Stimulated activated CD4-positive, alpha-beta T cell treated with anti-CD3 and anti-CD28 coated beads, Interleukin-4, amount 100 ng/mL, for 1 hour (primary cell): ENCODE measurements at regions not wholly inside any gene's neighbourhood (a gene's known extent, or its start where the extent isn't known, plus 50 kb on each side); places are given as distances from the start of the nearest gene placed in this dataset.
A peak's percentile ranks its signal among the peaks of the same experiment; 100 is the strongest.
"Not testable (repeated sequence)": the region's sequence is repeated elsewhere in the genome, so short reads cannot be mapped to it uniquely, and the experiment has no call there.

Experiments
- DNase-seq: peaks from one replicate; pipeline ENCODE4 v3.0.0-alpha.2; 2020

DNA sequence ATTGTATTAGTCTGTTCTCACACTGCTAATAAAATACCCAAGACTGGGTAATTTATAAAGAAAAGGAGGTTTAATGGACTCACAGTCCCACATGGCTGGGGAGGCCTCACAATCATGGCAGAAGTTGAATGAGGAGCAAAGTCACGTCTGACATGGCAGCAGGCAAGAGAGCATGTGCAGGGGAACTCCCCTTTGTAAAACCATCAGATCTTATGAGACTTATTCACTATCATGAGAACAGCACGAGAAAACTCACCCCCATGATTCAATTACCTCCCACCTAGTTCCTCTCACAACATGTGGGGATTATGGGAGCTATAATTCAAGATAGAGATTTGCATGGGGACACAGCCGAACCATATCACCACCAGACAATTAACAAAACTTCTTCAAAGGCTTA, 84.4 kb upstream of the ANKRD1 start:
- not testable (repeated sequence) for DNase-seq

DNA sequence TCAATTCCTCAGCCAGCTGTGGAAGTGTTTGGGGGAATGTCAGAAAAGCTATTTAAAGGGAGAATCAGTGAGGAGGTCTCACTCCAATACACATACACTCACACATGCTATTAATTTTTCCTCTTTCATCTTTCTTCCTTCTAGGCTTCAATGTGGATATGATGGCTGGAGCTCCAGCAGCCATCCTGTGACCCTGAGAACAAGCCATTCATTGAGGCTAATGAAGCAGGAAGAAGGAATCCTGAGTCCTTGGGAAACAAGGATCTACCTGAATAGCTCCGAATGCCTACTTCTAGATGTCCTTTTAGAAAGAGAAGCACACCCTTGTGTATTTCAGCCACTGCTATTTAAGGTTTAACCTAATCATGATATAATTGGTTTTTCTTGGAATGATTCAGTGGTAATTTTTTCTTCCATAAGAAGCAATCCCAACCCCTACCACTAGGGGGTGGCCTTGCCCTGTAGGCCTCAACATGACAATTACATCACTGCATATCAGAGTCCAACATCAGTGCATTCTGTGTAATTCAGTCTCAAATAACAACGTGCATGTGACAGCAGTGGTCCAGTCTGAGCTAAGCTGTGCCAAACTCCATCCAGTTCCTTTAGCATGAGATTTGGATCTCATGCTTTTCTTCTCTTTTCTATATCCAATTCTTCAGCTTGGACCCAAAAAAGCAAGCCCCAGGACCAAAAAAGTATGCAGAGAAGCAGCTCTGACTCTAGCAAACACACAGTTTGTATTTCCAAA, 85.3 kb upstream of the ANKRD1 start:
- peak; percentile 53 for DNase-seq

DNA sequence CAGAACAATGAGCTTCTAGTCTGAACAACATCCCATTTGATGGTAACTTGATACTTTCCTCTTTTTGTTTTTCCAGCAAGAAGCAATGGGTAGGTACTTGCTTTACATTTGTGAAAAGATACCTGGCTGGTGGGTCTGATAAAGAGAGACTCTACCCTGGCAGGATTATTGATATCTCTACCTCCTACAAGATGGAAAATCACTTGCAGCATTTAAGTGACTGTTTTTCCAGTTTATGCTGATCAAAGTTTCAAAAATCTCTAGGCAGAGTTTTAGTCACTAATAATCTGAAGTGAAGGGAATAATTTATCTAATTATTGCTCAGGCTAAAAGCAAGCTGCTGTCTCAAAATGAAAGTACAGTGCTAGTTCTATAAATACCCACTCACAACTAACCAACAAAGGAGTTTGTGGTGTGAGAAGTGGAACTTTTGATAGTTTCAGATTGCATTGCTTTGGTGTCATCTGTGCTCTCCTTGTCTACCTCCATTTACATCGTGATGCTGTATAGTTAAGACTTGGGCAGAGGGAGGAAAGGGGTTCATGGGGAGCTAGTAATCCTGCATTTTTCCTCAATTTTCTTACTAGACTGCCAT, 86.0 kb upstream of the ANKRD1 start:
- no peak for DNase-seq

DNA sequence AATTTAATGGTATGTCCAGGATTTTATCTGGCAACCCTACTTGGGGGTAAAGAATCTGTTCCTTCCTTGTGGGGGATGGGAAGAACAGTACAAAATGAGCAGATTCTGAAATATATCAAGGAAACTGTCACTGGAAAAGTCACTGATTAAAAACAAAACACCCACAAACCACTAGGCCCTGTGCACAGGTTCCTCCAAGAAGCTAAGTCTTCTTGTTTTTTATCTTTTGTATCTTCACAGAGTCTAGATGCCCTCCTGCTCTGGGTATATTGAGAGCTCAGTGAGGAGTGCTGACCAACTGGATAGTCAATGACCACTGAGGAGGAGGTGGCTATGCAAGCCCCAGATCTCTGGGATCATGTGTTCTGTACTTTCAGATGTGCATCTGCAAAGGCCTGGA, 86.8 kb upstream of the ANKRD1 start:
- no peak for DNase-seq

DNA sequence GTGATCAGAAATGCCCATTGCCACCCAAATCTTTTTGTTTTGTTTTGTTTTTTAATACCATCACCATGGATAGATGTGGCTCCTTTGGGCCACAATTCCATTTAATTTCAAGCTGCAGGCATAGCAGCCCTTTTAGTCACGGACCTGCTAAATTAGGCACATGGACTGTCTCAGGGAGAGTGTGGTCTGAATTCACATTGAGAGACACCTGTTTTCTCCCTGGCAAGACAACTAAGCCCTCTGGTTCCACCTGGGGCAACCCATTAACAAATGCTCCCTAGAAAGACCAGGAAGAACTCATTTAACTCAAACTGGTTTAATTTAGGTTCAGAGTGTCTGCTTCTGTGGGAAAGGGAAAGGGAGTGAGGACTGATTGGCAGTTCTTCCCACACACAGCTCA, 88.2 kb upstream of the ANKRD1 start:
- DNase-seq = no peak

DNA sequence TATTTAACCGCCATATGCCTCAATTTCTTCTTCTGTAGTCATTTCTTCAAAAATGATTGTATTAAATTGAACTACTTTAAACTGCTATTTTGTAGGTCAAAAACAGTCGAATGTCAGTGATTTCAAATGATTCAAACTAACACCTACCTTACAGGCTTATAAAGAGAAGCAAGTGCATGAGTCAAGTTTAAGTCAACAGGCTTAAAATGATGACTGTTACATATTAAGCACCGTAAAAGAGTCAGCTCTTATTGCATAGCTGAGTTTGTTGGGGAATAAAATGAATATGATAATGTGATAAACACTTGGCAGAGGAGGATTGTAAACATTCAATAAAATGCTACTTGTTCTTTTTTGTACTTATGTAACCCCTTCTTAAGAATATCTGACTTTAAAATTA, 90.1 kb upstream of the ANKRD1 start:
- DNase-seq = no peak

DNA sequence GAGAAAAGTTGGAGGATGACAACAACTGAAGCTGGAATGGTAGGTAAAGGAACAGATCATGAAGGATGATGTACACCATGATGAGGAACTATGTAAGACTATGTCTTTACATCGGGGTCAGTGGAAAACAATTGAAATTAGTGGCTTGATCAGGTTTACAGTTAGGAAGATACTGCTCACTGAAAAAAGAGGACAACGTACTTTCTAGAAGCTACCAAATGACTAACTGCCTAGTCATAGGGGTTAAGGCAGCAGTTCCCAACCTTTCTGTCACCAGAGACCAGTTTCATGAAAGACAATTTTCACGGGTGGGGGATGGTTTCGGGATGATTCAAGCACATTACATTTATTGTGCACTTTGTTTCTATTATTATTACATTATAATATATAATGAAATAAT, 91.6 kb upstream of the ANKRD1 start:
- DNase-seq = no peak

DNA sequence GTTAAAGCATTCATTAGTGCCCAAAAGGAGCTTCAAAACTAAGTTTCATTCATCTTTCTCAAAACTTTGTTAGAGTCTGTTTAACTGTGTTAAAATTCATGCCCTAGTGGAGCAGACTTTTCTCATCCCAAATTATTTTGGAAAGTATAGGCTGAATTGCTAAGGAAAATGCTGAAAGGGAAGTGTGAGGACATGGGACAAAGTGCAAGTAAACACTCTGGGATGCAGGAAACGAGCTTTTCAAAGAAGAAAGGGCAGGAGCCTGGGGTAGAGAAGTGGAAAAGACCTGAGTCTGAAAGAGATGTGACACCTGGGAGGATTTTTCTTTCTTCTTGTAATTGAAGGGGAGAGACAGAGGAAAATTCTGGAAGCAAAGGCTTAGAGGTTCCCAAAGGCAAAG, 93.1 kb upstream of the ANKRD1 start:
- no peak for DNase-seq

DNA sequence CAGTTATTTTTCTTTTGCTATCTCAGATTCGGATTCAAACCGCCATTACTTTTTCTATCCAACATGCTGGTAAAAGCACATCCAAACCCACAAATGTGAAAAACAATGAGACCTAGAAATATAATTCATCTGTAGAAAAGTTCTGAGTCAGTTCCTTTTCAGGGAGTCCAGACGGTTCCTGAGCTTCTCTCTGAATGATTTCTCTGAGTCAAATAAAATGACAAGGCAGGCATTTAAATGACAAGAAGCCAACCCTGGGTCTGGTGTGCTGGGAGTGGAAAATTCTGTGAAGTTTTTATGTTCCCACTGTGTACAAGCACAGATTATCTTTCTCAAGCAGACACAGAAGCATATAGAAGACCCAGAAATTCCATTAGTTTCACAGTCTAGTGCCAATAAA, 96.3 kb upstream of the ANKRD1 start:
- DNase-seq = no peak

DNA sequence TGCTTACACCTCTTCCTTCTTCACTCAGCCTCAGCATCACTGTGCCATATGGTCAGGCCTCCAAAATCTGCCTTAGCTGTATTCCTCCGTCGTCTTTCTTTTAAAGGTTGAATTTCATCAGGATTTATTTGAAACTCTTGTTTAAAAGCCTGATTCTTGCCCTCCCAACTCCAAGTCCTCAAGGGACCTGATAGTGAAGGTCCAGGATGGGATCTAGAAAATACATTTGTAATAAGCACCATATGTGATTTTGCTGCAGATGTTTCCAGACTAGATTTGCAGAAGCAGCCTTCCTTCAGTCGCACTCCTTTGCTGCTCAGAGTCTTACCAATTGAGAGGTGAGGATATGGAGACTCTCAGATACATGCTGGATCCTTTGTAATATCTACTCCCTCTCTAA, 101.0 kb upstream of the ANKRD1 start:
- no peak for DNase-seq

DNA sequence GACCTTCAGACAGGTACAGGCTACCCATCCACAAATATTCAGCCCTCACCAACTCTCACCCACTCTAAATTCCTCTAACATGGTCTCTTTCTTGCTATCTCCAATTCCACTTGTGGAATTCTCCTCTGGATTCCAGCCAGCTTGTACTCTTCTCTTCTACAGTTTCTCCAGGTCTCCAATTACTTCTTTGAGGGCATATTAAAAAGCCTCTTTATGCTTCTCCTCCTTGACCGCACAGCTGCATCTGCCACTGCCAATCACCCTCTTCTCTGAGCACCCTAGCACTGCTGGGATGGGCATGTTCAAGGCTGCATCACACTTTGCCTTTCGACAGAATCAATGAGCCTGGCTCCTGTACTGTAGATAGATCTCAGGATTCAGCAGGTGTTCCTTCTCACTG, 101.5 kb upstream of the ANKRD1 start:
- no peak for DNase-seq

DNA sequence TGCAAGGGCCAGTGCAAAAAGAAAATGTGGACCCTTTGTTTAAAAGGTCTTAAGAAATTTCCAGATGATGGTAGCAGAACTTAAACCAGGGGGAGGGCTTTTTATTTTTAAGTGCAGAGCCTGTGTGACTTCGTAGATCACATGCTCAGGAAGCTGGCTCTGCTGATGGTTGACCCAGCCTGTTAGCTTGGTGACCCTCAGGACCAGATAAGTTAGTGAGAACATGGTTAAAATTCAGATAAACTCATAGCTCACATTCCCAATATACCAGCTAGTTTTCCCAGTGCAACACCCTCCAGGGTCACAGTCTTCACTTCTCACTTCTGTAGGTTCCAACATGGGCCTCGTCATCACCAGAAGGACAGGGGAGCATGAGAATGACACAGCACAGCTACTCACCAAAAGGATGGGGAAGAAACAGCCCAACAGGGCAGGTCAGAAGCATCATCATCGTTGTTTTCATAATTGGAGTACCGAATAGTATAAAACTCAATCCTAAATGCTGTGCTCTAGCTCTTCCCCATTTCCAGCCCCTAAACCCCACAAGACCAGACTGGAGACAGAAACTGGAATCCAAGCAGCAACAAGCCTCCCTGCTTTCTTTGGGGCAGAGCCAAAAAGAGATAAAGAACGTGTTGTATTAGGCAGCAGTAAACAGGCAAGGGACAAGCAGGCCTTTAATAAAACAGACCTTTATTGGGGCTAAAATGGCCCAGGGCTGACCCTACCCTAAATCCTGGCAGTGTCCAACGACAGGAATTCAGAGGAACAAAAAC, 102.2 kb upstream of the ANKRD1 start:
- DNase-seq = no peak

DNA sequence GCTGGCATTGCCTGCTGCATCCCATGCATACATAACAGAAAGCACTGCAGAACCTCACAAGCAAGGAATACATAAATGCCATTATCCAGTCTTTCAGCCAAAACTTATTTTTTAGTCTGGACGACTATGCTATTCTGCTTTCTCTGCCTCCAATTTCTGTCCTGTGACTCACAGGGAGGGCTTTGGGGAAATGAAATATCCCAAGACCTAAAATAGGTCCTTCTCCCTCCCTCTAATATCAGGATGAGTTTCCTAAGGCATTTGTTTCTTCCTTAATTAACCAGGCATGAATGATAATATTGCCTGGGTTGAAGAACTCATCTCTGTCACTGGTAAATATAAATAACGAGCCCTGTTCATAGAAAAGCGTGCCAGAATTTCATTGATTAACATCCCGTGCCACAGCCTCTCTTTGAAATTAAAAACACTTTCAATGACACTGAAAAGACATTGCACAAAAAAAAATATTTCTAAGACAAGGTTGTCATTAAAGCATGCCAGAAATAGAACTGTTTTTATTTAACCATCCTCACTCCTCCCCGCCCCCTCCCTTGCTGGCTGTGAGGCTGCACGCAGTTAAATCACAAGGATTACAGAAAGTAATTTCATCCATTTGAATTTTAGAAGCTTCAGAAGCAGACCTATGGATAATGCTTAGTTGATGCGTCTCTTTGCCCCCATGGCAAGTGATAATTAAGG, 103.0 kb upstream of the ANKRD1 start:
- no peak for DNase-seq

DNA sequence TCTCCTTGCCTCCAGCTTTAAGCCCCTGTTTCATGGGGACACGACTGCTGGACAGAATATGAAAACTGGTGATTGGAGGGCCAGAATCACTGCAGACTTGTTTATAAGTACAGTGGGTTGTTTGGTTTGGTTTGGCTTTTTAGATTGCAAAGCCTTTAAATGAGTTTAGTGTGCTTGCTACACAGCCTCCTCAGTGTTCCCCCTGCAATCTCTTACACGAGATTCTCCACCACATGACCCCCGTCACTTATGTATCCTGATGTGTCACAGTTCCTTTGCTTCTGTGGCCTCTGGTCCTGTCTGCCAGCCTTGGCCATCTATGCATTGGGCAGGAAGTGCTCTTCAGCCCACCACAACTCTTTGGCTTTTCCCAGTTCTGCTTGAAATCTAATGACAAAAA, 103.7 kb upstream of the ANKRD1 start:
- no peak for DNase-seq

DNA sequence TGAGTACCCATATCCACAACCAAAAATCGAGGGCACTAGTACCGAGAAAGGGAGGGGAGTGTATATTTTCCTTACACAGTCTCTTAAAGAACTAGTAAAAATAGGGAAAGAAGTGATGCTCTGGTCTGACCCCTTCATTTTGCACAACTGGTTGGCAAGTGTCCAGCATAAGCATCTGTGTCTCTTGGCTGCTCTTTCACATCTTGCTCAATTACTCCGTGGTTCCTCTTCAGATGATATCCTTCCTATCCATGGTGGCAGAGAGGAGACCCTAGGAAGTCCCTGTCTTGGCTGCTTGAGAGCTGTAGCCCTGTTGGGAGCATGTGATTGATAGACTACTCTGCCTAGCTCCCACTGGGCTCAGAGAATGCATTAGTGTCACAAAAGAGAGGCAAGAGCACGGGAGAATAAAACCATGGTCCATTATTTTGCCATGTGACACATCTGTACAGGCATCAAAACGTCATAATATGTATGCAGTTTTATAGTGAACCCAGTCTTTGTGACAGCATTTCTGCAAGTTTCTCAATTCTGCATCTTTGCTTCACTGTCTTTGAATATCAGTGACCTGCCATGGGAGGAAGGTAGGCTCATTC, 111.8 kb upstream of the ANKRD1 start:
- no peak for DNase-seq

DNA sequence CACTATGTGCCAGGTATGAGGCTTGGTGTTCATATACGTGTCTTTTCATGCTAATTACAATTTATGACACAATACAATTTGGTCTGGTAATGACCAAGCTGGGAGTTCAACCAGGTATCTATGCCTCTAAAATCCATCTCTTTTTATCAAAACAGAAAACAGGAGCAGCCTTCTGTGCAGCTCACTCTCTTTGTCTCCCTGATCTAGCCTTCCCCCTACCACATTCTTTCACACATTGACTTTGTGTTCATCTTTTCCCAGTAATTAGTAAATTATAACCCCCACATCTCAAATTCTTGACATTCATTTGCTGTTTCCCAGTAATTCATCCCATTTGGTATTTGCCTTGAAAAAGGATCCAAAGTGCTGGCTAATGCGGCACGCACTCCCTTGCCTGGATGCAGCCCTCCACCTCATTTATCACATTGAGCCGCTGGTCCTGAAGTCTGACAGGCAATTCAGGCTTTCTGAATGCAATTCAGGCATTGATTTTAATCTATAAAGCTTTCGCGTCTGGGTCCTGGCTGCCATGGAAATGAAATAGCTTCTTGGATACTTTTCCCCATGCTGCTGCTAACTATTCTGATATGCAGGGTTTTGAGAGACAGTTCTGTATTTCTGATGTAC, 112.5 kb upstream of the ANKRD1 start:
- no peak for DNase-seq

DNA sequence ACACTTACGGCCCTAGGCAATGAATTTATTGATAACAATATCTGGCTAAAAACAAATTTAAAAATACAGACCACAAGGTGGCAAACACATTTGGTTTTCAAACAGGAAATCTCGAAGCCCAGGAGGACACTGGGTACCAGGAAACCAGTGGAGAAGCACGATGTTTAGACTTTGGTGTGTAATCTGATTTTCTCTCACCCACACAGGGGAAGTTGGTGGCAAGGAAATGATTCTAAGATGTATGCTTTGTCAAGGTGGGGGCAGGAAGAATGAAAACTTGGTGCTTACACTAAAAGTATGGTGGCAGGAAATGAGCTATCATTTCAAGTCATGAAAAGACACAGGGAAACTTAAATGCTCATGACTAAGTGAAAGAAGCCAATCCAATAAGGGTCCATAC, 113.2 kb upstream of the ANKRD1 start:
- no peak for DNase-seq

DNA sequence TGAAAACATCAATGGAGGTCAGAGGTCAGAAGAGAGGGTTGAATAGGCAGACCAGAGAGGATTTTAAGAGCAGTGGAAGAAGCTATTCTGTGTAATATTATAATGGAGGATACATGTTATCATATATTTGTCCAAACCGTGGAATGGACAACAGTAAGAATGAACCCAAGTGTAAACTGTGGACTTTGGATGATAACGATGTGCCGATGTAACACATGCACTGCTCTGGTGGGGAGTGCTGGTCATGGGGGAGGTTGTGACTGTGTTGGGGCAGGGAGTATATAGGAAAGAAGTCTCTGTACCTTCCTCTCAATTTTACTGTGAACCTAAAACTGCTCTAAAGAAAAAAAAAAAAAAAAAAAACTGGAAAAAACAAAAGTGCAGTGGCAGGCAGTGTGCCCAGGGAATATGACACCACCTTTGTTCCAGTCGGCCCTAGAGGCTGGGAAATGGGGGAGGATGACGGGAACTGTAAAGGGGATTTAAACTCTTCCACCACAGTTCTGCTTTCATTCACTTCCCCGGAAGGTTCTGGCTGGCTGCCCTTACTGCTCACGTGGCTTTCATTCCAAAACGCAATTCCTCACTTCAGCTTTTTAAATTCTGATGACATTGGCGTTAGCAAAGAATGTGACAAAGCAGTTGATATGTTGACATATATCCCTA, 113.7 kb upstream of the ANKRD1 start:
- DNase-seq = no peak

DNA sequence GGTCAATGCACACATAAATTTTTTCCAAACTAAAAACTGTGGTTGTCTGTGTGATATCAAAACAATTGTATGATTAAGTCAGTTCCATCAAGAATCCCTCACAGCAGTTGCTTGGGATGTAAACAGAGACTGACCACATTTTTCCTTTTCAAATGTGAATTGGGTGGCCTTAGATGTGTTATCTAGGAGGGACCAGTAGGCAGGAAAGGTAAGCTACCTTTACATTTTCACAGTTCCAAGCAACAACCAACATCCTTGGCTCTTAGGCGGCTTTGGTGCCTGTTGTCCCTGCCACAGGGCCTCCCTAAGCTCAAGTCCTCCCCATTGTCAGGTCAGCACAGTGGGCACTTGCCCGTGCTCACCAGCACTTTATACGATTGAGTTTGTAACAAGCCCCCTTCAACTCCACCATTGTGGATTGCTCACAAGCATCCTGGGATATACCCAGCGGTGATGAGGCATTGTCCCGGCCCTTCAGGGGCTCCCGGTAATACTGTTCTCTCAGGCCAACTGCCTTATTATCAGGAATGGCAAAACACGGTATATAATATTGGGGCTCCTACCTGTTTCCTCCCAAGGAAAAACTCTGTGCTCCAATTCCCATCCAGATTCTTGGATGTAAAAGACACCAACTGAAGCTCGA, 114.9 kb upstream of the ANKRD1 start:
- DNase-seq = no peak

DNA sequence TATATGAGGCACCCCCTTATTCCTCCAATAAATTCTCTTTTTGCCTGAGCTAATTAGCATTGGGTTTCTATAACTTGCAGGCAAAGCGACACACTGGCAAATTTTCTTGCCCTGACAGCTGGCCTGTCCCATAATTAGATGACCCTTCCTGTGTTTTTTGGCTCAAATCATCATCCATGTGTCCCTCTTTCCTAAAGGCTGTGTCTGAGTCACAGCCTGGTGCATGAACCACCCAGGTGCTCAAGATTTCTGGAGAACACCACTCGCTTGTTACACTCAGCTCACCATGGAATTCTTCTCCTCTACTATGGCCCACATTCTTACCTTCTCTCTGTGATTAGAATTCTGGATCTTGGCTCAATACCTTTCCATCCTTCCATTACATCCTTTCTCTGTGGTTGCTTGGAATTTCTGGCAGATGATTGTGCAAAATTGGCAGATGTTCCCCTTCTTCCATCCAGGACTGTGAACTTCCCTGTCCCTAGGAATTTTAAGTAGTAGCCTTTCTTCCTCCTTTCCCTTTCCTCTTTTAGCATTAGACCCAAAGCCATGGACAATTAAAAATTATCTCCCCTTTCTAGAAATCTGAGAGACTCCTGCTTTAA, 116.0 kb upstream of the ANKRD1 start:
- DNase-seq = no peak

DNA sequence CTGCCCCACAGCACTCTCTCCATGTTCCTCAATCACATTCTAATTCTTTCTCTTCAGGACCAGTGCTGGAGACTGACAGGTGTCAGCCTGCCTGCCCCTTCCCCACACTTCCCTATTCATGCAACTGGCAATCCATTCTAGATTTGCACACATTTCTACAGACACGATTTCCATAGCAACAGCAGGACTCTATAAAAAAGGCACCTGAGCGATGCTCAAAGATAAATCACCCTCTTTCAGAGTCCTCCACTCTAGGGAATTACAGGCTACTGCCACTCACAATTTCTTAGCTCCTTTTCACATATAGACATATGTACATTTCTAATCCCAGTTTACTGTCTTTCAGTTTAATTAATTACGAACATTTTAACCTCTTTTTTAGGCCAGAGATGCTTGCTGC, 118.1 kb upstream of the ANKRD1 start:
- DNase-seq = no peak
